GM23338 (cell line): ENCODE measurements at regions not wholly inside any gene's neighbourhood (a gene's known extent, or its start where the extent isn't known, plus 50 kb on each side); places are given as distances from the start of the nearest gene placed in this dataset.

Experiments used
- ATAC-seq: fragments of 200-7000 bp; cut with Tn5 transposase; 3 replicates; pipeline ENCODE4 v1.9.1; 2020
- DNase-seq: peaks from one replicate; pipeline ENCODE4 v3.0.0-alpha.2; 2015; ENCODE audit warnings: low spot score
- H2AFZ ChIP-seq: fragments of 200-600 bp; sonication (generic); 2 replicates; pipeline ENCODE4 v1.8.0; 2016; ENCODE audit warnings: antibody characterized with exemption, mild to moderate bottlenecking, moderate library complexity
- H3F3A ChIP-seq: fragments of 200-600 bp; sonication (generic); replicated peaks from 2 replicates; pipeline ENCODE4 v1.8.0; 2017; ENCODE audit warnings: antibody characterized with exemption, mixed run types, low read depth
- H3K27ac ChIP-seq: fragments of 200-600 bp; sonication (generic); 2 replicates; pipeline ENCODE4 v1.6.1; 2016; ENCODE audit warnings: low read depth
- H3K27me3 ChIP-seq: fragments of 200-600 bp; sonication (generic); 2 replicates; pipeline ENCODE4 v1.8.0; 2016; ENCODE audit warnings: mild to moderate bottlenecking, mixed run types, moderate library complexity; ENCODE audit not compliant: insufficient read depth
- H3K36me3 ChIP-seq: fragments of 200-600 bp; sonication (generic); 2 replicates; pipeline ENCODE4 v1.8.0; 2016; ENCODE audit warnings: mild to moderate bottlenecking; ENCODE audit not compliant: insufficient read depth
- H3K4me1 ChIP-seq: fragments of 200-600 bp; sonication (generic); 2 replicates; pipeline ENCODE4 v1.8.0; 2016; ENCODE audit warnings: mild to moderate bottlenecking, moderate library complexity; ENCODE audit not compliant: insufficient read depth
- H3K4me2 ChIP-seq: fragments of 200-600 bp; sonication (generic); 2 replicates; pipeline ENCODE4 v1.7.1; 2017; ENCODE audit warnings: mixed run types
- H3K4me3 ChIP-seq: fragments of 200-600 bp; sonication (generic); 2 replicates; pipeline ENCODE4 v1.6.1; 2016; ENCODE audit warnings: mixed run types
- H3K79me2 ChIP-seq: fragments of 200-600 bp; sonication (generic); replicated peaks from 2 replicates; pipeline ENCODE4 v1.8.0; 2017; ENCODE audit warnings: mild to moderate bottlenecking; ENCODE audit not compliant: insufficient read depth
- H3K9me2 ChIP-seq: fragments of 200-600 bp; sonication (generic); 2 replicates; pipeline ENCODE4 v1.8.0; 2017; ENCODE audit not compliant: insufficient read depth
- H4K20me1 ChIP-seq: fragments of 200-600 bp; sonication (generic); replicated peaks from 2 replicates; pipeline ENCODE4 v1.8.0; 2017; ENCODE audit warnings: mild to moderate bottlenecking; ENCODE audit not compliant: insufficient read depth
- H3K27ac Mint-ChIP-seq: 2 replicates; pipeline ENCODE4 v1.8.0; 2020; ENCODE audit warnings: inconsistent platforms, mild to moderate bottlenecking, moderate library complexity, mixed read lengths
- H3K27me3 Mint-ChIP-seq: 3 replicates; pipeline ENCODE4 v1.8.0; 2022; ENCODE audit warnings: low read depth, mild to moderate bottlenecking, moderate library complexity, mixed read lengths, inconsistent platforms; ENCODE audit not compliant: insufficient read depth, poor library complexity
- H3K36me3 Mint-ChIP-seq: 3 replicates; pipeline ENCODE4 v1.8.0; 2021; ENCODE audit warnings: low read depth, mild to moderate bottlenecking, inconsistent platforms, moderate library complexity, mixed read lengths
- H3K4me1 Mint-ChIP-seq: 3 replicates; pipeline ENCODE4 v1.8.0; 2020; ENCODE audit warnings: mild to moderate bottlenecking, inconsistent platforms, mixed read lengths
- H3K4me3 Mint-ChIP-seq: 3 replicates; pipeline ENCODE4 v1.8.0; 2021; ENCODE audit warnings: moderate library complexity, mild to moderate bottlenecking, inconsistent platforms, mixed read lengths
- H3K9me3 Mint-ChIP-seq: 3 replicates; pipeline ENCODE4 v1.8.0; 2020; ENCODE audit warnings: moderate library complexity, mild to moderate bottlenecking, inconsistent platforms, mixed read lengths
- CREB1 ChIP-seq: fragments of 250-450 bp; sonication (Bioruptor Pico); IDR thresholded peaks from 2 replicates; pipeline ENCODE4 v1.5.0; 2020; ENCODE audit warnings: low read depth, mild to moderate bottlenecking, moderate library complexity
- ETS1 ChIP-seq: IDR thresholded peaks from 2 replicates; pipeline ENCODE4 v1.6.1; 2016; ENCODE audit warnings: antibody characterized with exemption
- EZH2phosphoT487 ChIP-seq: fragments of 200-600 bp; sonication (generic); IDR thresholded peaks from one replicate; pipeline ENCODE4 v1.8.1; 2018; ENCODE audit warnings: antibody characterized with exemption; ENCODE audit not compliant: unreplicated experiment
- JUNB ChIP-seq: IDR thresholded peaks from one replicate; pipeline ENCODE4 v1.6.1; 2016; ENCODE audit warnings: antibody characterized with exemption; ENCODE audit not compliant: unreplicated experiment
- NANOG ChIP-seq: IDR thresholded peaks from 2 replicates; pipeline ENCODE4 v1.6.1; 2016; ENCODE audit warnings: antibody characterized with exemption, borderline replicate concordance
- POLR2AphosphoS5 ChIP-seq: IDR thresholded peaks from 2 replicates; pipeline ENCODE4 v1.6.1; 2016; ENCODE audit warnings: antibody characterized with exemption, low read depth
- STAT1 ChIP-seq: IDR thresholded peaks from one replicate; pipeline ENCODE4 v1.6.1; 2016; ENCODE audit warnings: antibody characterized with exemption; ENCODE audit not compliant: unreplicated experiment
- ZNF114 ChIP-seq: fragments of 250-450 bp; sonication (Bioruptor Pico); IDR thresholded peaks from 2 replicates; pipeline ENCODE4 v1.5.0; 2020; ENCODE audit warnings: mild to moderate bottlenecking, moderate library complexity
- TF ChIP-seq, protein P1 (sequence below): IDR thresholded peaks from one replicate; pipeline ENCODE4 v1.6.1; 2018; ENCODE audit warnings: antibody characterized with exemption; ENCODE audit not compliant: unreplicated experiment

GRCh38 chr9:30197453-30197852 lies 2187.0 kb upstream of the ACO1 start:
- Mint-ChIP-seq H3K36me3 (peaks cover 13% of the 10 kb centered on the region), H3K4me3 (no peak overlapping the region), H3K4me1 (no peaks in the 10 kb centered on the region), H3K27ac (no peak overlapping the region), H3K9me3 (peaks cover 21% of the 10 kb centered on the region), H3K27me3 (no peaks in the 10 kb centered on the region)
- no peak overlapping the region for H2AFZ ChIP-seq
- H3K9me2 ChIP-seq = 0 out of 2 replicates have a peak, but pooled peaks cover 2% of the 10 kb centered on the region
- no peak overlapping the region for H3K27ac ChIP-seq
- H3K27me3 ChIP-seq = no peaks in the 10 kb centered on the region
- DNase-seq = no peak
- no peaks in the 10 kb centered on the region for H3K4me1 ChIP-seq
- H3K4me2 ChIP-seq = no peak overlapping the region
- H3K79me2 ChIP-seq = no peaks in the 10 kb centered on the region
- no peak for ATAC-seq
- peaks cover 4% of the 10 kb centered on the region; the same call in 1 of the 2 replicates for H3K36me3 ChIP-seq
- TF ChIP-seq ETS1 (no peak), POLR2AphosphoS5 (no peak)
- H3K4me3 ChIP-seq = no peak overlapping the region
- no peaks in the 10 kb centered on the region for H4K20me1 ChIP-seq
- H3F3A ChIP-seq = no peaks in the 10 kb centered on the region

- H3K27me3 Mint-ChIP-seq = no peaks in the 10 kb centered on the region
- Histone ChIP-seq H3K36me3 (peaks cover 4% of the 10 kb centered on the region; the same call in 1 of the 2 replicates), H3K79me2 (no peaks in the 10 kb centered on the region), H3F3A (no peaks in the 10 kb centered on the region), H3K27ac (no peak overlapping the region), H3K4me2 (no peak overlapping the region), H3K27me3 (no peaks in the 10 kb centered on the region), H3K9me2 (0 out of 2 replicates have a peak, but pooled peaks cover 2% of the 10 kb centered on the region), H4K20me1 (no peaks in the 10 kb centered on the region), H3K4me3 (no peak overlapping the region), H3K4me1 (no peaks in the 10 kb centered on the region), H2AFZ (no peak overlapping the region)
- no peaks in the 10 kb centered on the region for H3K4me1 Mint-ChIP-seq
- peaks cover 21% of the 10 kb centered on the region for H3K9me3 Mint-ChIP-seq
- H3K36me3 Mint-ChIP-seq = peaks cover 13% of the 10 kb centered on the region
- H3K4me3 Mint-ChIP-seq = no peak overlapping the region
- peak; percentile 18 for DNase-seq
- TF ChIP-seq, protein P1, sequence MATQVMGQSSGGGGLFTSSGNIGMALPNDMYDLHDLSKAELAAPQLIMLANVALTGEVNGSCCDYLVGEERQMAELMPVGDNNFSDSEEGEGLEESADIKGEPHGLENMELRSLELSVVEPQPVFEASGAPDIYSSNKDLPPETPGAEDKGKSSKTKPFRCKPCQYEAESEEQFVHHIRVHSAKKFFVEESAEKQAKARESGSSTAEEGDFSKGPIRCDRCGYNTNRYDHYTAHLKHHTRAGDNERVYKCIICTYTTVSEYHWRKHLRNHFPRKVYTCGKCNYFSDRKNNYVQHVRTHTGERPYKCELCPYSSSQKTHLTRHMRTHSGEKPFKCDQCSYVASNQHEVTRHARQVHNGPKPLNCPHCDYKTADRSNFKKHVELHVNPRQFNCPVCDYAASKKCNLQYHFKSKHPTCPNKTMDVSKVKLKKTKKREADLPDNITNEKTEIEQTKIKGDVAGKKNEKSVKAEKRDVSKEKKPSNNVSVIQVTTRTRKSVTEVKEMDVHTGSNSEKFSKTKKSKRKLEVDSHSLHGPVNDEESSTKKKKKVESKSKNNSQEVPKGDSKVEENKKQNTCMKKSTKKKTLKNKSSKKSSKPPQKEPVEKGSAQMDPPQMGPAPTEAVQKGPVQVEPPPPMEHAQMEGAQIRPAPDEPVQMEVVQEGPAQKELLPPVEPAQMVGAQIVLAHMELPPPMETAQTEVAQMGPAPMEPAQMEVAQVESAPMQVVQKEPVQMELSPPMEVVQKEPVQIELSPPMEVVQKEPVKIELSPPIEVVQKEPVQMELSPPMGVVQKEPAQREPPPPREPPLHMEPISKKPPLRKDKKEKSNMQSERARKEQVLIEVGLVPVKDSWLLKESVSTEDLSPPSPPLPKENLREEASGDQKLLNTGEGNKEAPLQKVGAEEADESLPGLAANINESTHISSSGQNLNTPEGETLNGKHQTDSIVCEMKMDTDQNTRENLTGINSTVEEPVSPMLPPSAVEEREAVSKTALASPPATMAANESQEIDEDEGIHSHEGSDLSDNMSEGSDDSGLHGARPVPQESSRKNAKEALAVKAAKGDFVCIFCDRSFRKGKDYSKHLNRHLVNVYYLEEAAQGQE = no peak
- TF ChIP-seq STAT1 = no peak
- no peak for TF ChIP-seq JUNB
- no peak for TF ChIP-seq POLR2AphosphoS5
- TF ChIP-seq EZH2phosphoT487 = no peak
- no peak for TF ChIP-seq CREB1 (CRISPR knock-in tag)
- no peak for TF ChIP-seq ETS1
- no peak for TF ChIP-seq NANOG
- no peak for TF ChIP-seq ZNF114 (CRISPR knock-in tag)
- no peak overlapping the region for H3K27ac Mint-ChIP-seq
- no peak for ATAC-seq
Observed at GRCh38 chr9:30197954-30198353, 2186.5 kb upstream of the ACO1 start.
